ENCODE measurements at regions not wholly inside any gene's neighbourhood (a gene's known extent, or its start where the extent isn't known, plus 50 kb on each side); places are given as distances from the start of the nearest gene placed in this dataset.

- intact Hi-C loops (cut with micrococcal nuclease) = no loop called here
- Mint-ChIP-seq H3K36me3 (ENCODE audit: low read depth) (no peaks in the 10 kb centered on the region), H3K27ac (no peak overlapping the region), H3K4me1 (ENCODE audit: low read depth) (no peaks in the 10 kb centered on the region), H3K9me3 (no peaks in the 10 kb centered on the region), H3K4me3 (no peak overlapping the region), H3K27me3 (ENCODE audit: low read depth) (no peaks in the 10 kb centered on the region)
- DNase-seq = no peak
- CTCF ChIA-PET = no interaction called here
These were observed 428.4 kb upstream of the XYLT1 start for GRCh38 chr16:17899141-17899540.

- CTCF ChIA-PET = no interaction called here
- H3K27ac Mint-ChIP-seq = no peak overlapping the region
- DNase-seq = no peak
- no peak overlapping the region for H3K4me3 Mint-ChIP-seq
- H3K9me3 Mint-ChIP-seq = no peaks in the 10 kb centered on the region
- H3K4me1 Mint-ChIP-seq (ENCODE audit: low read depth) = no peaks in the 10 kb centered on the region
- H3K36me3 Mint-ChIP-seq (ENCODE audit: low read depth) = no peaks in the 10 kb centered on the region
- intact Hi-C loops (cut with micrococcal nuclease) = no loop called here
- H3K27me3 Mint-ChIP-seq (ENCODE audit: low read depth) = peaks cover 6% of the 10 kb centered on the region
These were observed 417.2 kb upstream of the XYLT1 start for GRCh38 chr16:17887963-17888362.

GRCh38 chr16:17885659-17886207, 415.0 kb upstream of the XYLT1 start:
- no peak overlapping the region for H3K27ac Mint-ChIP-seq
- no peak overlapping the region for H3K4me3 Mint-ChIP-seq
- no peaks in the 10 kb centered on the region for H3K4me1 Mint-ChIP-seq (ENCODE audit: low read depth)
- no peaks in the 10 kb centered on the region for H3K36me3 Mint-ChIP-seq (ENCODE audit: low read depth)
- H3K9me3 Mint-ChIP-seq = no peaks in the 10 kb centered on the region
- no peaks in the 10 kb centered on the region for H3K27me3 Mint-ChIP-seq (ENCODE audit: low read depth)
- CTCF ChIA-PET = no interaction called here
- DNase-seq = no peak
- intact Hi-C loops (cut with micrococcal nuclease) = no loop called here

GRCh38 chr16:17877821-17878360, 407.1 kb upstream of the XYLT1 start:
- DNase-seq = no peak
- CTCF ChIA-PET = no interaction called here
- intact Hi-C loops (cut with micrococcal nuclease) = no loop called here
- Mint-ChIP-seq H3K4me3 (no peak overlapping the region), H3K36me3 (ENCODE audit: low read depth) (no peaks in the 10 kb centered on the region), H3K9me3 (no peaks in the 10 kb centered on the region), H3K27ac (no peak overlapping the region), H3K4me1 (ENCODE audit: low read depth) (no peaks in the 10 kb centered on the region), H3K27me3 (ENCODE audit: low read depth) (no peaks in the 10 kb centered on the region)

GRCh38 chr16:17866996-17867395, 396.2 kb upstream of the XYLT1 start:
- CTCF ChIA-PET = no interaction called here
- Mint-ChIP-seq H3K4me3 (no peak overlapping the region), H3K4me1 (ENCODE audit: low read depth) (no peaks in the 10 kb centered on the region), H3K36me3 (ENCODE audit: low read depth) (no peaks in the 10 kb centered on the region), H3K27ac (no peak overlapping the region), H3K27me3 (ENCODE audit: low read depth) (peaks cover 3% of the 10 kb centered on the region), H3K9me3 (no peaks in the 10 kb centered on the region)
- DNase-seq = no peak
- intact Hi-C loops (cut with micrococcal nuclease) = no loop called here

- intact Hi-C loops (cut with micrococcal nuclease) = no loop called here
- Mint-ChIP-seq H3K4me1 (ENCODE audit: low read depth) (no peaks in the 10 kb centered on the region), H3K27me3 (ENCODE audit: low read depth) (peaks cover 8% of the 10 kb centered on the region), H3K4me3 (no peak overlapping the region), H3K9me3 (no peaks in the 10 kb centered on the region), H3K36me3 (ENCODE audit: low read depth) (no peaks in the 10 kb centered on the region), H3K27ac (no peak overlapping the region)
- CTCF ChIA-PET = no interaction called here
- no peak for DNase-seq
These were observed 391.3 kb upstream of the XYLT1 start for GRCh38 chr16:17861981-17862479.

GRCh38 chr16:17858061-17858460, 387.3 kb upstream of the XYLT1 start:
- Mint-ChIP-seq H3K4me1 (ENCODE audit: low read depth) (no peaks in the 10 kb centered on the region), H3K36me3 (ENCODE audit: low read depth) (no peaks in the 10 kb centered on the region), H3K9me3 (peaks cover 2% of the 10 kb centered on the region), H3K27me3 (ENCODE audit: low read depth) (peaks cover 8% of the 10 kb centered on the region), H3K27ac (no peak overlapping the region), H3K4me3 (no peak overlapping the region)
- DNase-seq = no peak
- intact Hi-C loops (cut with micrococcal nuclease) = no loop called here
- CTCF ChIA-PET = no interaction called here

GRCh38 chr16:17853958-17854357, 383.2 kb upstream of the XYLT1 start:
- H3K27ac Mint-ChIP-seq = no peak overlapping the region
- peaks cover 2% of the 10 kb centered on the region for H3K9me3 Mint-ChIP-seq
- CTCF ChIA-PET = no interaction called here
- H3K4me1 Mint-ChIP-seq (ENCODE audit: low read depth) = no peaks in the 10 kb centered on the region
- no peak overlapping the region for H3K4me3 Mint-ChIP-seq
- DNase-seq = no peak
- no peaks in the 10 kb centered on the region for H3K36me3 Mint-ChIP-seq (ENCODE audit: low read depth)
- intact Hi-C loops (cut with micrococcal nuclease) = no loop called here
- H3K27me3 Mint-ChIP-seq (ENCODE audit: low read depth) = peaks cover 7% of the 10 kb centered on the region

- Mint-ChIP-seq H3K9me3 (peaks cover 2% of the 10 kb centered on the region), H3K27ac (no peak overlapping the region), H3K4me3 (no peak overlapping the region), H3K36me3 (ENCODE audit: low read depth) (no peaks in the 10 kb centered on the region), H3K4me1 (ENCODE audit: low read depth) (no peaks in the 10 kb centered on the region), H3K27me3 (ENCODE audit: low read depth) (peaks cover 7% of the 10 kb centered on the region)
- no peak for DNase-seq
- intact Hi-C loops (cut with micrococcal nuclease) = no loop called here
- CTCF ChIA-PET = no interaction called here
These were observed 382.4 kb upstream of the XYLT1 start for GRCh38 chr16:17852977-17853702.

GRCh38 chr16:17850581-17851250, 380.0 kb upstream of the XYLT1 start:
- H3K27me3 Mint-ChIP-seq (ENCODE audit: low read depth) = peaks cover 2% of the 10 kb centered on the region
- H3K36me3 Mint-ChIP-seq (ENCODE audit: low read depth) = no peaks in the 10 kb centered on the region
- CTCF ChIA-PET = no interaction called here
- intact Hi-C loops (cut with micrococcal nuclease) = no loop called here
- no peak overlapping the region for H3K27ac Mint-ChIP-seq
- DNase-seq = no peak
- H3K9me3 Mint-ChIP-seq = peaks cover 2% of the 10 kb centered on the region
- no peak overlapping the region for H3K4me3 Mint-ChIP-seq
- H3K4me1 Mint-ChIP-seq (ENCODE audit: low read depth) = no peaks in the 10 kb centered on the region

- intact Hi-C loops (cut with micrococcal nuclease) = no loop called here
- H3K9me3 Mint-ChIP-seq = no peaks in the 10 kb centered on the region
- H3K4me1 Mint-ChIP-seq (ENCODE audit: low read depth) = no peaks in the 10 kb centered on the region
- no peak overlapping the region for H3K27ac Mint-ChIP-seq
- H3K27me3 Mint-ChIP-seq (ENCODE audit: low read depth) = peaks cover 2% of the 10 kb centered on the region
- H3K4me3 Mint-ChIP-seq = no peak overlapping the region
- no peak for DNase-seq
- H3K36me3 Mint-ChIP-seq (ENCODE audit: low read depth) = no peaks in the 10 kb centered on the region
- CTCF ChIA-PET = no interaction called here
These were observed 376.6 kb upstream of the XYLT1 start for GRCh38 chr16:17847234-17847795.

- Mint-ChIP-seq H3K4me3 (no peak overlapping the region), H3K27ac (no peak overlapping the region), H3K9me3 (no peaks in the 10 kb centered on the region), H3K4me1 (ENCODE audit: low read depth) (no peaks in the 10 kb centered on the region), H3K27me3 (ENCODE audit: low read depth) (peaks cover 7% of the 10 kb centered on the region), H3K36me3 (ENCODE audit: low read depth) (no peaks in the 10 kb centered on the region)
- CTCF ChIA-PET = no interaction called here
- DNase-seq = no peak
- intact Hi-C loops (cut with micrococcal nuclease) = no loop called here
These were observed 375.3 kb upstream of the XYLT1 start for GRCh38 chr16:17846030-17846429.

Measured in activated naive CD4-positive, alpha-beta T cell treated with anti-CD3 and anti-CD28 coated beads for 36 hours (primary cell).